ENCODE measurements at regions not wholly inside any gene's neighbourhood (a gene's known extent, or its start where the extent isn't known, plus 50 kb on each side); places are given as distances from the start of the nearest gene placed in this dataset.
"Not testable (repeated sequence)": the region's sequence is repeated elsewhere in the genome, so short reads cannot be mapped to it uniquely, and the experiment has no call there.

DNA sequence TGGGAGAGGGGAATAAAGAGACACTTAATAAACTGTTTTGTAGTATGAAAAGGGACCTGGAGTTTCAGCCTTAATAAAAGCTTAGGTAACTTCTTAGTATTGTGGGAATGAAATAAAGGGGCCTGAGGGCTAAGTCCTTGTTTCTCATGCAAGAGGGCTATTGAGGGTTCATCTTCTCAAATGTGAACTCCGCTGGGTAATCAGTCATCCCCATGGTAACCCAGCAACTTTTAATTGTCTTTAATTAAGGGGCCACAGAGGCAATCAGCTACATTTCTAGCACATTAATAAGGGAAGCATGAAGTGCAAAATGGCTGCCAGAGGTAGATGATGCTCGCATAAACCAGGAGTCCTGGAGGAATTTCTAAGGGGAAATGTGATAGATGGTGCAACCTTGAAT, 1784.2 kb upstream of the CELF4 start:
- DNase-seq (ENCODE audit: extremely low read depth in 1 of 11, low read depth in 9 of 11, low spot score in 4 of 11), result no peak

DNA sequence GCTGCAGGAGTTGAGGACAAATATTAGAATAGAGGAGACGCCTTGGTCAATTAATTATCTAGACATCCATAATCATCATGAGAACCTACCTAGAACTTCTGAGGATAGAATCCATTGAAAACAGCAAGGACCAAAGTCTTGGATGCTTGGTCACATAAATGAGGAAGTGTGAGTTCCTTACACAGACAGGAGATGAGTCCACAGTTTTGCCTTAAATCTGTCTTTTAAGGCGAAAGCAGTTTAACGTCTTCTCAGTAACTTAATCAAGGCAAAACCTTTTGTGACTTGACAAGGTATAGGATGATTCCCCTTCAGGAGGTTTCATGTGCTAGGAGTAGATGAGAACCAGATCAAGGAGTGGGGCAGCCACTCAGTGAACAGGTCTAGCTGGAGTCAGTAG, 1783.2 kb upstream of the CELF4 start:
- DNase-seq (ENCODE audit: extremely low read depth in 1 of 11, low read depth in 9 of 11, low spot score in 4 of 11), result no peak

DNA sequence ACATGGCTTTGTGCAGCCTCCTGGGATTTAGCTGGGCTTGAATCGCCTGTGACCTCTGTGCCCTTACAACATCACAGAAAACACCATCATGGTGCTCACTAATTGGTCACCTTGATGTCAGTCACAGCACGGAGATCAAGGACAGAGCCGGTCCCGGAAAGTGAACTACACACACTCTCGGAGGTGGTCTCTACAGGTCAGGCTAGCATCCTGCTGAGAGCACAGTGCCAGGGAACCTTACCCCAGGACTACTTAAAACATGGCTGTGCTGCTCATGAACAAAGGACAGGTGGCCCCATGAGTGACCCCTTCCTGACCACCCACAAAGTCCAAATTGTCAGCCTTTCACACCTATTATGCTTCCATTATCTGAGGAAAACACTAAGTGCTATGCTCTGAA, 1782.1 kb upstream of the CELF4 start:
- DNase-seq (ENCODE audit: extremely low read depth in 1 of 11, low read depth in 9 of 11, low spot score in 4 of 11), result no peak

DNA sequence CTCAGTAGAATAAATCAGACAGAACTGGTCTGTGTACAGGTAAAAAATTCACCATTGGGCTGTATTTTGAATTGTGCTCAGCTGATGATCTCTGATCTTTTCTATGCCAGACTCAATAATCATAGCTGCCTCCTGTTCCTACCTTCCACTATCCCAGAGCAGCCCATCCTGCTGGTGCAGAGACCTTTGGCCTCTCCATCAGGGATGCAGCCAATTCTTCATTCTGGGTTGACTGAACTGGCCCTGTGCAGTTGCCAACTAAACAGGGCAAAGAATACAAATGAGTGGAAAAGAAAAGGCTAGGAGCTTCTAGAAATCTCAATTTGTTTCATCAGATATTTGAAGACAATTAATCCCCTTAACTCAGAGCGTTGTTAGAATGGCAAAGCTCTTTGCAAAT, 1781.3 kb upstream of the CELF4 start:
- no peak for DNase-seq (ENCODE audit: extremely low read depth in 1 of 11, low read depth in 9 of 11, low spot score in 4 of 11)

DNA sequence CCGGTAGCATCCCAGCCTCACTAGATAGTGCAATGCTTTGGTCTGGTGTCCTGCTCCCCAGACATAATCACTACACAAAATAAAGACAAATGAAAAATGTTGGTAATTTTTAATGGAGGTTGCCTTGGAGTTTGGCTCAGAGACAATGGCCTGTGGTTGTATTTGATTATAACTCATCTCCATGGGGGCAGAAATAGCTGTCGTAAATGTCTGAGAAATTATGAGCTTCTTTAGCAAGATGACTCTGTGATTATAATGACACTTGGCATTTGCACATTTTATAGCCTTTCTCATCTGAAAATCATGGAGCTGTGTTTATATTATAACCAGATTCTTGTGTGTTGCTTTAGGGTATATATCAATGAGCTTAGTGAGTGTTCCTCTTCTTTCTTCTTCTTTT, 1779.7 kb upstream of the CELF4 start:
- no peak for DNase-seq (ENCODE audit: extremely low read depth in 1 of 11, low read depth in 9 of 11, low spot score in 4 of 11)

DNA sequence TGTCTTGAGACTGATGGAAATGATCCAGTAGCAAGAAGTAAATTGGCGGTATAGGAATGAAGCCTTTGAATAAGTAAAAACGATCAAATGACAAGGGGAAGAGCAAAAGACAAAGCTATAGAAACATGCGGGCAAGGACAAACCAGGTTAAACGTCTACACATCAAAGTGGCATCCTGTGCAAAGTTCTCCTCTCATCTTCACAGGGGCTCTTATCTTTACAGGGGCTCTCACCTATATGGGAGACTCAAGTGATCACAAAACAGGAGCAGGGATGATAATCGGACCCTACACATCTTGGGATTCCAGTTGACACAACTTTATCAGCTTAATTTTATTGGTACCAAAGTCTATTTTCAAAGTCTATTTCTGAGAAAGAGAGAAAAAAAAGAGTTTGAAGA, 1778.9 kb upstream of the CELF4 start:
- DNase-seq (ENCODE audit: extremely low read depth in 1 of 11, low read depth in 9 of 11, low spot score in 4 of 11), result no peak

DNA sequence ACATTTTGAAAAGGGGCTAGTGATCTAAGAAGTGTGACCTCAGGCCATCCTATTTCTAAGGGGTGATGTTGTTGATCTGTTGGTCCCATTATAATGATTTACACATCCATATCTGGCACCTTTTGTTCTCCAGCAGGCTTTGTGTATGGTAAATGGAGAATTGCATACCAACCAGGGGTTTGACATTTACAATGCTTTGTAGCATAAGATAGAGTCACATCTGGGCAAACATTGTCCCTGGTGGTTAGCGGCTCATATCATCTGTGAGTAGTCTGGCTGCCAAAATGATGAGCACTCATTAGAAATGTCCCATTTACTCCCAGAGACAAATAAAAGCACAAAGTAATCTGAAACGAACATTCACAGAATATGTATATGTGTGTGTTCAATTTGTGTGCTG, 1775.5 kb upstream of the CELF4 start:
- DNase-seq (ENCODE audit: extremely low read depth in 1 of 11, low read depth in 9 of 11, low spot score in 4 of 11), result no peak

DNA sequence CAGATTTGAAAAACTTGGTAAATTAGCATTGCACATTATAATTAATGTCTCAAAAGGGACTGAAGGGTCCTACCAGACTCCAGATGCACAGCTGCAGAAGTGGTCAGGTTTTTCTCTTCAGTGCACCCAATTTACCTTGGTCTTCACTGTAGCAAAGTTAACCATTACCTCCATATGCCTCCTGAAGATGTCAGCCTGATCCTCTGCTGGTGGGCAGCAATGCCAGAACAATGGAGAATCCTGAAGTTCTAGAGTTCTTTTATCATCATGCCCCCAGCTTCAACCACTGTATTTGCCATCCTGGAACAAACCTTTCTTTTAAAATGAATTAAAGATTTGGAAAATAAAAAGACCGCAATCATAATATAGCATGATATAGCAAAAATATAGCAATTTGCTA, 1774.8 kb upstream of the CELF4 start:
- no peak for DNase-seq (ENCODE audit: extremely low read depth in 1 of 11, low read depth in 9 of 11, low spot score in 4 of 11)

DNA sequence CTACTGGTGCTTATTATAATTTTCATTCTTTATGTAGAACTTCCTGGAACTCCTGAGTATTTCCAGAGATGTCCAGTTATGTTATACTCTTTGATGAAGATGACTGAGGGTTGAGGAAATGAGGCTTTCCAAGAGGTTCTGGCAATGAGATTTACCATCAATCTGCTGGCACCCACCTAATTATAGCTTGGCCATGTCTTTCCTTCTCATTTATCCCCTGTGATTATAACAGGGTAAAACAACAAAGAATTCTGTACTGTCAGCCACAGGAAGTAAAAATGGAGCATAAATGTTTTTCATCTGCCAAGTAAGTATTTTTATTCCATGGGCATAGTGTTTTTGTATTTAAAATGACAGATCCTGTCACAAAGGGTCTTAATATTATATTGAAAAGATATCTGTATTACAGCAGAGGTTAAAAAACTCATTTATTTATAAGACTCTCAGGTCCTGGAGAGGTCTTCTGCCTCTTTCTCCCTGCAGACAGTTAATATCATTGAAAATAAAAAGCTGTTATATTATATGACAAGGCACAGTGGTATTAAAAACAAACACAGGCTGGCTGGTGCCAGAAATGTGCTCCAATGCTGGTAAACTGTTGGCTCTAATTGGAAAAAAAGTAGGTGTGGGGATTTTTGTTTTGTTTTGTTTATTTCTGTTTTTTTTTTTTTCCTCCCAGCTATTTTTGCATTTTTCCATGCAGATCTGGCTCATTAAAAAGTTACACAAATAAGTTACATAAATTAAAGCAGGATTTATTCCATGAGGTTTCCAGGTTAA, 1764.1 kb upstream of the CELF4 start:
- DNase-seq (ENCODE audit: extremely low read depth in 1 of 11, low read depth in 9 of 11, low spot score in 4 of 11), result no peak

DNA sequence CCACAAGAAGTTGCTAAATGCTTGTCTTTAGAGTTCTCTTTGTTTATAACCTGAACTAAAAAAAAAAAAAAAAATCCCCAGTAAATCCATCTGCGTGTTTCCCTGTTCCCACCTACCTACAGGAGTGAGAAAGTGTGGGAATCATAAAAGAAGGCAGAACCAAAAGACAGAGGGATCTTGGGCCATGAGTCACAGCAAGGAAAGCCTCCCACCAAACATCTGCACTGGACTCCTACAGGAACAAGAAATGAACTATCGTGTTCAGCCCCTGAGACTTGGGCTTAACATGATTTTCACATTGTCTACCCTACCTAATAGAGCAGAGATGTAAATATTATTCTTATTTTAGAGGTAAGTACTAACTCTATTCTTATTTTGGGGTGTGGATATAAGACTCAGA, 1761.2 kb upstream of the CELF4 start:
- no peak for DNase-seq (ENCODE audit: extremely low read depth in 1 of 11, low read depth in 9 of 11, low spot score in 4 of 11)

DNA sequence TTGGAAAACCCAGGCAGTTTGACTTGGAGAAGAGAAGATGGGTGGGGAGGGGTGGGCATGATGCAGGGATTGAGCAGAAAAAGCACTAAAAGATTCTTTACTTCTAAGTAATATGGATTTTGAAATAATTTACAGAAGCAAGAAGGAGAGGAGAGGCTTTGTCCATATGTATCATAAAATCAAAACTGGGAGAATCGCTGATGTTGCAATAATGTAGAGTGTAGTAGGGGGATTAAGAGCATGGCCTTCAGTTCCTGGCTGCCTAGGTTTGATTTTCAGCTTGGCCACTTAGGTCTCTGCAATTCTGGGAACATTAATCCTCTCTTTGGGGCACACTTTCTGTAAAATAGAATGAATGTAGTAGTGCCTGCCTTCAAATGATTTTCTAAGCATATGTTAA, 1760.4 kb upstream of the CELF4 start:
- no peak for DNase-seq (ENCODE audit: extremely low read depth in 1 of 11, low read depth in 9 of 11, low spot score in 4 of 11)

DNA sequence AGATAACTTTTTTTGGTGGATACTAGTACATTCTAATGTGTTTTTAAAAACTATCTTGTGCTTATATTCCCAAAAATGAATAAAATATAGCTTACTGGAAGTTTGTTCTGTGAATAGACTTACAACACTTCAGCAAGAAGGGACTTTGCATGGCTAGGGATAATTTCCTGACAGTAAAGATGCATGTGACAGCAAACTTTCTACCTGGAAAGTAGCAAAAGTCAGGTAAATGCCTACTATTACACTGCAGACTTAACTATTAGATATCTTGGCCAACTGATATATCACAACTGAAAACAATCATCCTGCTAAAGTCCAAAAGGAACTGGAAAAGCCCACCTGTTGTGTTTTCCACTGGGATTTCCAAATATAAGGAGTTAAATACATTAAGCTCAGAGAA, 1753.5 kb upstream of the CELF4 start:
- no peak for DNase-seq (ENCODE audit: extremely low read depth in 1 of 11, low read depth in 9 of 11, low spot score in 4 of 11)

DNA sequence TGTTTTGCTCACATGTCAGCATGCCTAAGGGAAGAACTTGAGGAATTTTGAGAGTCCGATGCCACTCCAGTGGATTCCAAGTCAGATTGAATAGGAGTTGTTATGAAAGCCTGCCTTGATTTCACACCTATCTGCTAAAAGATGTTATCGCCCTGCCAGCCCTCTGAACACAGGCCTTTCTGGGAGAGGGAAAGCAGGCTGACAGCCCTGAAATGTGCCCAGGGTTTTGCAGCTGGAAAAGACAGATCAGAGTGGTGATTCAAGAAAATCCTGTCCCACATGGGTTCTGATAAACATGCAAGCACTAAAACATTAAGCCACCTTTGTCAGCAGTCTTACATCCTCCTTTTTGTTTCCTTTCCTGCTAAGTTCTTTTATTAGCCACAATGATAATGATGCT, 1752.9 kb upstream of the CELF4 start:
- DNase-seq (ENCODE audit: extremely low read depth in 1 of 11, low read depth in 9 of 11, low spot score in 4 of 11), result no peak

DNA sequence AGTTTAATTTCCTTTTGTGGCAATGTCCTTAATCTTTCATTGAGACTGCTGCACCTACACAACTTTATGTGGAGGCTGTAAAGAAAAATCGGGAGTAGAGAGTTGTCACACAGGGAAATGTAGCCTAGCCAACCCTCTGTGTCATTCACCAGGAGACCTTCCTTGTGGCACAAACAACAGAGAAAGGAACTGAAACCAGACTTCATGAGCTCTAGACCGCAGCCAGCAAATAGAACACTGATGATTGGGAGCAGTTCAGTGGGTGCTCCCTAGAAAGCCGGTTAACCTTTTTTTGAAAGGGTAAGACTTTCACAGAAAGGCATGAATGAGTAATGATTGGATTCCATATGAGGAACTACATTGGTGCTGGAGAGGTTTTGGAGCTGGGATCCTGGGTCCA, 1752.4 kb upstream of the CELF4 start:
- no peak for DNase-seq (ENCODE audit: extremely low read depth in 1 of 11, low read depth in 9 of 11, low spot score in 4 of 11)

DNA sequence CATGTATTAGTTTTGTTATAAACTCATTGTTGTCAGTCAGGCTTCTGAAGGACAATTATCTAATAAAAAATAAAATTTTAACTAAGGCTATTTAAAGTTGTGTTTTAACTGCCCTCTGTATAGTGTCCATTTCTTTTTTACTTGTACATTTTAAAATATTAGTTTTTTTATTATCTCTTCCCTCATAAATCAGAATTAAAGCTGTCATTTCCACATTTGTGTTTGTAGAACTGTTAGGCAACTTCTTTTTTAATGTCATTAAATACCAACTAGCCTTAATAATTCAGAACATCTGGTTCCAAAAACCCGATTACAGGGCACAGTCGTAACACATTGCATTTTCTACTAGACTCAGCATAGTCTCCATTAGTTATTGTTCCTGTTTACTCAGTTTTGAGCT, 1749.0 kb upstream of the CELF4 start:
- DNase-seq (ENCODE audit: extremely low read depth in 1 of 11, low read depth in 9 of 11, low spot score in 4 of 11), result no peak

DNA sequence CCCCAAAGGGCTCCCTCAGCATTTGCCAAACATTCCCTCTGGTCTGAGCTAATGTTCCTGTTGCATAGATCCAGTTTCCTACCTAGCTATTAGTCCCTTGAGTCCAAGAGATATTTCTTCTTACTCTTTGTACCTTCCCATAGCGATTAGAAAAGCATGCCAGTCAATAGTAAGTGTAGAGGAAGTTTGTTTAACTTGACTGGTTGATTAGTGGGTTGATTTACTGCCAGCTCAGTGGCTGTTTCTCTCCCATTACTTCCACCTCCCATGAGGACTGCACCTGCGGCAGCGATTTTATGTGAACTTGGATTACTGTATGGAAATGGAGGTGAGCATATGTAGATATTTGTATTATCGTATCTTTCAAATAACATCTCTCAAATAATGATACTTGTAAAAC, 1748.4 kb upstream of the CELF4 start:
- peak in 6 of 11 donors; percentile 3 to 25 (median 8) for DNase-seq (ENCODE audit: extremely low read depth in 1 of 11, low read depth in 9 of 11, low spot score in 4 of 11)

DNA sequence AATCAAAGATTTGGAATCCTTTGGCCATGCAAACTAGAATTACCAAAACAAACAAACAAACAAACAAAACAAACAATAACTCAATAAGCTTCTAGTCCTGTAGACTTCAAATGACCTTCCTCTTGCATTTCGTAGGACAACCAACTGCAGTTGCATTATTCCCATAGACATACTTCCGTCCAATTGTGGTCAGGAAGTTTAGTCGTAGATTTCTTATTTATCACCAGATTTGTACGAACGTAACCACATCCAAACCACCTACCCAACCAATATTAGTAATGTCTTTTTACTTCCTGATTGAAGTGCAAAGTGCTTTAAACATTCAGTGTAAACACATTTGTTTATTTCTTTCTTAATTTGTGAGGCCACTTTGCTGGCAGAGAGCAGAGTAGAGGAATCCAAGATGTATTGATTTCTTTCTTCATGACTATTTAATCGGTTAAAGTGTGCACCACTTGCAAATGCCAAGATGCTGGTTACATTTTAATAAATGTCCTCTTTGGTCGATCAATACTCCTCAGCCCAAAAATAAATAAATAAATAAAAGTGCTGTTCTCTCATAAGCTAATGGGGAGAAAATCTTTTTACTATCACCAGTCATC, 1745.6 kb upstream of the CELF4 start:
- no peak for DNase-seq (ENCODE audit: extremely low read depth in 1 of 11, low read depth in 9 of 11, low spot score in 4 of 11)

DNA sequence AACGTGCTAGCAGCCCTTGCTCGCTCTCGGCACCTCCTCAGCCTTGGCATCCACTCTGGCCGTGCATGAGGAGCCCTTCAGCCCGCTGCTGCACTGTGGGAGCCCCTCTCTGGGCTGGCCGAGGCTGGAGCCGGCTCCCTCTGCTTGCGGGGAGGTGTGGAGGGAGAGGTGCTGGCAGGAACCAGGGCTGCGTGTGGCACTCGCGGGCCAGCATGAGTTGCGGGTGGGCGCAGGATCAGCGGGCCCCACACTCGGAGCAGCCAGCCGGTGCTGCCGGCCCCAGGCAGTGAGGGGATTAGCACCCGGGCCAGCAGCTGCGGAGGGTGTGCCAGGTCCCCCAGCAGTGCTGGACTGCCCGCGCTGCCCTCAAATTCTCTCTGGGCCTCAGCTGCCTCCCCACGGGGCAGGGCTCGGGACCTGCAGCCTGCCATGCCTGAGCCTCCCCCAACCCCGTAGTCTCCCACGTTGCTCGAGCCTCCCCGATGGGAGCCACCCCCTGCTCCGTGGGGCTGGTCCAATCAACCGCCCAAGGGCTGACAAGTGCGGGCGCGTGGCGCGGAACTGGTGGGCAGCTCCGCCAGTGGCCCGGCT, 1743.4 kb upstream of the CELF4 start:
- DNase-seq (ENCODE audit: extremely low read depth in 1 of 11, low read depth in 9 of 11, low spot score in 4 of 11), result not testable (repeated sequence)

DNA sequence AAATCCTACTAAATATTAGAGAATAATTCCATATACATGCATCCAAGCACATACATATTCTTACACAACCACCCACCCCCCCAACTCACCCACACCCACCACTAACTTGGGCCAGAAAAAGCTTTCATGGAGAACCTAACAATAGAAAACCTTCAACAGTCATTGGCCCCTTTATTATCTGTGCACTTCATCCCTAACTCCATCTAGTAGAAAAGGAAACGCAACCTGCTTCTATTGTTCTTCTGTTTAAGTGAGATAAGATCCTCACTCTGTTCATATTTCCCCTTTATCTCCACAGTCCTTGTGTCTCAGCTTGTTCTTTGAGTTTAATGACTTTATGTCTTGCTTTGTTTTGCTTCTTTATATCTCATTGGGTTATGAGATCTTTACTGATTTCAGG, 1740.2 kb upstream of the CELF4 start:
- no peak for DNase-seq (ENCODE audit: extremely low read depth in 1 of 11, low read depth in 9 of 11, low spot score in 4 of 11)

DNA sequence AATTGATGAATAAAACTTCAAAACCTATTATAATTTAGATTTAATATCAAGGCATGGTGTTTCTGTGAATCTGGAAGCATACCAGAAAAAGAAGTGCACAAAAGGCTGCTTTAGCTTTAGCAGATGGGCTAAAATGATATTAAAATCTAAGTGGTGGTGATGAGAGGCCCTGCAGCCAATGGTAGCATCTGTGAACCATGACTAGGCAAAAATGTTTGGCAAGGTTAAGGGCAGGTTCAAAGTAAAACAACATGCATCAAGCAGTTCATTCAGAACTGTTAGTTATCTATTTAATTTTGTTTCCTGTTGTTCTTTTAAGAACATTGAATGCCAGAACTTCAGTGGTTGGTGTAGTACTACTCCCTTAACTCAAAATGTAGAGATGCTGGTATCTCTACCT, 1736.9 kb upstream of the CELF4 start:
- DNase-seq (ENCODE audit: extremely low read depth in 1 of 11, low read depth in 9 of 11, low spot score in 4 of 11), result no peak

DNA sequence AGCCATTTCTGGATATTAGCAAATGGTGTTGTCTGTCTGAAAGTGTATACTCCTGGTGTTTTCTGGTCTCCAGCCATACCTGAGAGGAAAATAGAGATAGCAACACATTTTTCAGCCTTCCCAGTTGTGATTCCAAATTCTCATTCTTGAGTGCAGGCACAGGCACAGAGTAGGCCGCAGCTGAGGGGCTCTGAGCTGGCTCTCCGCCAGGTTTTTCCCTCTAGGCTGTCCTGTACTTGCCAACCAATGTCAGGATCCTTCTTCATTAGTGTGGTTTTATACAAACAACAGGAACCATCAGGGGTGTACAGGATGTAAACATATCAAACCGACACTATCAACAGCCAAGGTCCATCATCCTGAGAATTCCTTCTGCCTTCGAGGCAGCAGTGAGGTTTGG, 1733.6 kb upstream of the CELF4 start:
- no peak for DNase-seq (ENCODE audit: extremely low read depth in 1 of 11, low read depth in 9 of 11, low spot score in 4 of 11)
